Astrocyte (in vitro differentiated cells and primary cell): ENCODE measurements at regions not wholly inside any gene's neighbourhood (a gene's known extent, or its start where the extent isn't known, plus 50 kb on each side); places are given as distances from the start of the nearest gene placed in this dataset.

Experiments used
- DNase-seq: peaks from one replicate; pipeline ENCODE4 v3.0.0-alpha.2; 2010; ENCODE audit warnings: low read depth
- FAIRE-seq: peaks from 2 replicates; lab custom pipeline; 2011; peaks lifted over from hg19 to GRCh38; lab: Jason Lieb, UNC
- H2AFZ ChIP-seq: 2 replicates; pipeline ENCODE4 v1.6.0; 2012; ENCODE audit warnings: low read depth, low read length, inconsistent platforms
- H3K27ac ChIP-seq: 2 replicates; pipeline ENCODE4 v1.5.1; 2011; ENCODE audit warnings: low read depth, low read length, inconsistent platforms
- H3K27me3 ChIP-seq: 2 replicates; pipeline ENCODE4 v1.6.0; 2011; ENCODE audit warnings: low read length, inconsistent platforms; ENCODE audit not compliant: insufficient read depth
- H3K36me3 ChIP-seq: 2 replicates; pipeline ENCODE4 v1.5.1; 2011; ENCODE audit warnings: low read length, inconsistent platforms; ENCODE audit not compliant: insufficient read depth
- H3K4me1 ChIP-seq: 2 replicates; pipeline ENCODE4 v1.5.1; 2011; ENCODE audit warnings: low read length, inconsistent platforms; ENCODE audit not compliant: insufficient read depth
- H3K4me2 ChIP-seq: 2 replicates; pipeline ENCODE4 v1.6.0; 2012; ENCODE audit warnings: low read length, inconsistent platforms
- H3K4me3 ChIP-seq: 2 replicates; pipeline ENCODE4 v1.5.1; 2011; ENCODE audit warnings: low read depth, mild to moderate bottlenecking, low read length, inconsistent platforms; ENCODE audit not compliant: insufficient read depth
- H3K79me2 ChIP-seq: 2 replicates; pipeline ENCODE4 v1.6.0; 2012; ENCODE audit warnings: mild to moderate bottlenecking, low read length, inconsistent platforms; ENCODE audit not compliant: insufficient read depth
- H3K9ac ChIP-seq: 2 replicates; pipeline ENCODE4 v1.6.0; 2012; ENCODE audit warnings: mild to moderate bottlenecking, low read length, inconsistent platforms
- H3K9me3 ChIP-seq: 2 replicates; pipeline ENCODE4 v1.5.1; 2012; ENCODE audit warnings: low read depth, mild to moderate bottlenecking, low read length, inconsistent platforms; ENCODE audit not compliant: insufficient read depth
- H4K20me1 ChIP-seq: 2 replicates; pipeline ENCODE4 v1.6.0; 2012; ENCODE audit warnings: low read length, inconsistent platforms; ENCODE audit not compliant: insufficient read depth
- H3K27ac Mint-ChIP-seq: one replicate; pipeline ENCODE4 v1.8.0; 2021; ENCODE audit warnings: mild to moderate bottlenecking, mixed read lengths; ENCODE audit not compliant: unreplicated experiment
- H3K27me3 Mint-ChIP-seq: one replicate; pipeline ENCODE4 v1.8.0; 2021; ENCODE audit warnings: low read depth, mixed read lengths; ENCODE audit not compliant: unreplicated experiment
- H3K36me3 Mint-ChIP-seq: one replicate; pipeline ENCODE4 v1.8.0; 2021; ENCODE audit warnings: low read depth, mixed read lengths; ENCODE audit not compliant: unreplicated experiment
- H3K4me1 Mint-ChIP-seq: one replicate; pipeline ENCODE4 v1.8.0; 2021; ENCODE audit warnings: low read depth, mixed read lengths; ENCODE audit not compliant: unreplicated experiment
- H3K4me3 Mint-ChIP-seq: one replicate; pipeline ENCODE4 v1.8.0; 2021; ENCODE audit warnings: mild to moderate bottlenecking, moderate library complexity, mixed read lengths; ENCODE audit not compliant: unreplicated experiment
- H3K9me3 Mint-ChIP-seq: one replicate; pipeline ENCODE4 v1.8.0; 2021; ENCODE audit warnings: mild to moderate bottlenecking, mixed read lengths; ENCODE audit not compliant: unreplicated experiment
- EZH2 ChIP-seq: IDR thresholded peaks from 2 replicates; pipeline ENCODE4 v1.6.1; 2012; ENCODE audit warnings: mild to moderate bottlenecking, low read length, inconsistent platforms; ENCODE audit not compliant: insufficient read depth
- TF ChIP-seq, protein P1 (sequence below): IDR thresholded peaks from 2 replicates; pipeline ENCODE4 v1.5.1; 2011; ENCODE audit warnings: low read depth, mild to moderate bottlenecking, inconsistent platforms, low read length, moderate library complexity; ENCODE audit not compliant: insufficient read depth

DNA sequence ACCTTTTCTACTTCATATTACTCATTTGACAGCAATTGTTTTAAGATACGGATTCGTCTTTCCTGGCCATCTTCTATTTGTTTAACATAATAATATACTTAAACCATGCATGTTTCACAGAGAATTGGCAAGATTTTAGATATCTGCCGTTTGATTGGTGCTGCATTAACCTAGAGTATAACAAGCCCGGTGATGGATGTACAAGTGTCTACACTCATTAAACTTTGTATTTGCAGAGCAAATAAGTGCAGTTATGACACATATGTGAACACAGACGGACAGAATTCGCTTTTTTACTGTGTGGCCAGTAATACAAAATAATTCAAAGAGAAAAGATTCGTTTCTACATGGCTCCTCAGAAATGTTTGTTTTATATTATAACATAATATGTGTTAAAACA is 116.1 kb downstream of the ARL4A start:
- H4K20me1 ChIP-seq = no peaks in the 10 kb centered on the region
- TF ChIP-seq, protein P1, sequence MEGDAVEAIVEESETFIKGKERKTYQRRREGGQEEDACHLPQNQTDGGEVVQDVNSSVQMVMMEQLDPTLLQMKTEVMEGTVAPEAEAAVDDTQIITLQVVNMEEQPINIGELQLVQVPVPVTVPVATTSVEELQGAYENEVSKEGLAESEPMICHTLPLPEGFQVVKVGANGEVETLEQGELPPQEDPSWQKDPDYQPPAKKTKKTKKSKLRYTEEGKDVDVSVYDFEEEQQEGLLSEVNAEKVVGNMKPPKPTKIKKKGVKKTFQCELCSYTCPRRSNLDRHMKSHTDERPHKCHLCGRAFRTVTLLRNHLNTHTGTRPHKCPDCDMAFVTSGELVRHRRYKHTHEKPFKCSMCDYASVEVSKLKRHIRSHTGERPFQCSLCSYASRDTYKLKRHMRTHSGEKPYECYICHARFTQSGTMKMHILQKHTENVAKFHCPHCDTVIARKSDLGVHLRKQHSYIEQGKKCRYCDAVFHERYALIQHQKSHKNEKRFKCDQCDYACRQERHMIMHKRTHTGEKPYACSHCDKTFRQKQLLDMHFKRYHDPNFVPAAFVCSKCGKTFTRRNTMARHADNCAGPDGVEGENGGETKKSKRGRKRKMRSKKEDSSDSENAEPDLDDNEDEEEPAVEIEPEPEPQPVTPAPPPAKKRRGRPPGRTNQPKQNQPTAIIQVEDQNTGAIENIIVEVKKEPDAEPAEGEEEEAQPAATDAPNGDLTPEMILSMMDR = no peak
- TF ChIP-seq EZH2 = no peak
- H3K27me3 ChIP-seq = no peaks in the 10 kb centered on the region
- no peaks in the 10 kb centered on the region for H3K36me3 ChIP-seq
- H3K9me3 Mint-ChIP-seq = peaks cover 2% of the 10 kb centered on the region
- no peak overlapping the region for H3K4me3 Mint-ChIP-seq
- no peaks in the 10 kb centered on the region for H3K4me1 ChIP-seq
- H3K36me3 Mint-ChIP-seq = no peaks in the 10 kb centered on the region
- H3K9me3 ChIP-seq = no peaks in the 10 kb centered on the region
- H3K79me2 ChIP-seq = no peaks in the 10 kb centered on the region
- no peak overlapping the region for H3K27ac ChIP-seq
- no peak overlapping the region for H3K27ac Mint-ChIP-seq
- no peak overlapping the region for H3K4me3 ChIP-seq
- H2AFZ ChIP-seq = no peak overlapping the region
- H3K27me3 Mint-ChIP-seq = no peaks in the 10 kb centered on the region
- FAIRE-seq (no peak), DNase-seq (no peak)
- no peak overlapping the region for H3K9ac ChIP-seq
- H3K4me1 Mint-ChIP-seq = peaks cover 9% of the 10 kb centered on the region
- no peak overlapping the region for H3K4me2 ChIP-seq

DNA sequence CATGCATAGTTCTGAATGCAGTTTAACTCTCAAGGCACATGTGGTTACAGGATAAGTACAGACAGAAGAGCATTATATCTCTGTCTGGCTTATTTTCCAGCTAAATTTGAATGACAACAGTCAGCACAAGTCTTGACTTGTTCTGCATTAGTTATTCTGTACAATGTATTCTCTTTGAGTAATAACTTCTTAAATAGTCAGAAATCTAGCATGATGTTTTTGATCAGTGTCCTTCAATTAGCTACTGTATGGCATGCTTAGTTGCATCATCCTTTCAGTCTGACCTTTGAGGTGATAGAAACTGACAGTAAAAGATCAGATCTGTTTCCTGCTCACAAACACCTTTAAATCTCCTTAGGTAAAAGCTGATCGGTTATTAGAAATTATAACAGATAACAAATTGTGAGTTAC is 118.1 kb downstream of the ARL4A start:
- Histone ChIP-seq H4K20me1 (no peaks in the 10 kb centered on the region), H3K79me2 (no peaks in the 10 kb centered on the region), H3K4me2 (no peak overlapping the region), H3K9ac (no peak overlapping the region), H3K27me3 (no peaks in the 10 kb centered on the region), H3K9me3 (no peaks in the 10 kb centered on the region), H2AFZ (no peak overlapping the region), H3K4me3 (no peak overlapping the region), H3K27ac (no peak overlapping the region), H3K4me1 (no peaks in the 10 kb centered on the region), H3K36me3 (no peaks in the 10 kb centered on the region)
- Mint-ChIP-seq H3K27ac (no peak overlapping the region), H3K9me3 (peaks cover 2% of the 10 kb centered on the region), H3K4me3 (no peak overlapping the region), H3K36me3 (no peaks in the 10 kb centered on the region), H3K27me3 (no peaks in the 10 kb centered on the region), H3K4me1 (peaks cover 8% of the 10 kb centered on the region)
- no peak for TF ChIP-seq EZH2
- TF ChIP-seq, protein P1 = no peak
- FAIRE-seq = no peak
- no peak for DNase-seq

DNA sequence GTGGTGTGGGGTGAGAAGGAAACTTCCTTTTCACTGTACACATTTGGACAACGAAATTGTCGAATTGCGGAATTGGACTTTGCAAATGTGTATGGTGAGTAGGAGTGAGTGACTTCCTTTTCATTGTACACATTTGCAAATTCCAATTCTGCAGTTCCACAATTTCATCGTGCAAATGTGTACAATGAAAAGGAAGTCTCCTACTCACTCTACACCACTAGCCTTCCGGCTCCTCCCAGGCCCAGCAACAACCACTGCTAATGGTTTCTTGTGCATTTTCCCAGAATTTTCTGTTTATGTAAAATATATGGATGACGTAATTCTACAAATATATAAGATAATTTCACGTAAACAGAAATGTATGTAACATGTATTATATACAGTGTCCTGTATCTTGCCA is 118.5 kb downstream of the ARL4A start:
- H4K20me1 ChIP-seq = no peaks in the 10 kb centered on the region
- DNase-seq = no peak
- no peaks in the 10 kb centered on the region for H3K79me2 ChIP-seq
- H3K9me3 ChIP-seq = no peaks in the 10 kb centered on the region
- Mint-ChIP-seq H3K36me3 (no peaks in the 10 kb centered on the region), H3K9me3 (peaks cover 2% of the 10 kb centered on the region), H3K27me3 (no peaks in the 10 kb centered on the region), H3K27ac (no peak overlapping the region), H3K4me1 (peaks cover 6% of the 10 kb centered on the region), H3K4me3 (no peak overlapping the region)
- no peak for FAIRE-seq
- H3K4me1 ChIP-seq = no peaks in the 10 kb centered on the region
- H3K36me3 ChIP-seq = no peaks in the 10 kb centered on the region
- H3K9ac ChIP-seq = no peak overlapping the region
- no peak overlapping the region for H3K4me3 ChIP-seq
- no peak overlapping the region for H2AFZ ChIP-seq
- no peak overlapping the region for H3K4me2 ChIP-seq
- H3K27me3 ChIP-seq = no peaks in the 10 kb centered on the region
- H3K27ac ChIP-seq = no peak overlapping the region
- TF ChIP-seq EZH2 = no peak
- TF ChIP-seq, protein P1 = no peak
